GM18867 (cell line): ENCODE measurements at regions not wholly inside any gene's neighbourhood (a gene's known extent, or its start where the extent isn't known, plus 50 kb on each side); places are given as distances from the start of the nearest gene placed in this dataset.
A peak's percentile ranks its signal among the peaks of the same experiment; 100 is the strongest.
"Not testable (repeated sequence)": the region's sequence is repeated elsewhere in the genome, so short reads cannot be mapped to it uniquely, and the experiment has no call there.

ENCODE experiments used
- ATAC-seq: cut with Tn5 transposase; IDR thresholded peaks from one replicate; pipeline ENCODE4 v1.9.1; 2021; ENCODE audit warnings: mild to moderate bottlenecking, moderate library complexity; ENCODE audit not compliant: unreplicated experiment

DNA sequence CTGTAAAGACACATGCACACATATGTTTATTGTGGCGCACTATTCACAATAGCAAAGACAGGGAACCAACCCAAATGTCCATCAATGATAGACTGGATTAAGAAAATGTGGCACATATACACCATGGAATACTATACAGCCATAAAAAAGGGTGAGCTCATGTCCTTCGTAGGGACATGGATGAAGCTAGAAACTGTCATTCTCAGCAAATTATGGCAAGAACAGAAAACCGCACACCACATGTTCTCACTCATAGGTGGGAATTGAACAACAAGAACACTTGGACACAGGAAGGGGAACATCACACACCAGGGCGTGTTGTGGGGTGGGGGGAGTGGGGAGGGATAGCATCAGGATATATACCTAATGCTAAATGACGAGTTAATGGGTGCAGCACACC lies 304.9 kb upstream of the NRSN1 start:
- ATAC-seq, result not testable (repeated sequence)

DNA sequence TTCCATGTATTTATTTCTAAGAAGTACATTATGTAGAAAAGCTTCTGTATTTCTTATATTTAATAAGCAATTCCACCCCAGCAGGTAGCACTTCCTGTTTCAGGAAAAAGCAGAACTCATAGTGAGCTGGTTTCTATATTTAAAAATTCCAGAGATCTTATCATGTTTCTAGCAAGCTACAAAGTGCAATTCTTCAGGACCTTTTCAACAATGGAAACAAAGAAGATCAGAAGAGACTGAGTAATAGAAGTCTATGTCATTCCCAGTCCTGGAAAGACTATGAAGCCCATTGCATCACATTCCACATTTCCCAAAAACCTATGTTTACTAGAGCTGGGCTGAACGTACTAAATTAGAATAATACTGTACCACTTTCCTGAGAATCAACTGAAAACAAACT lies 302.6 kb upstream of the NRSN1 start:
- ATAC-seq, result no peak

DNA sequence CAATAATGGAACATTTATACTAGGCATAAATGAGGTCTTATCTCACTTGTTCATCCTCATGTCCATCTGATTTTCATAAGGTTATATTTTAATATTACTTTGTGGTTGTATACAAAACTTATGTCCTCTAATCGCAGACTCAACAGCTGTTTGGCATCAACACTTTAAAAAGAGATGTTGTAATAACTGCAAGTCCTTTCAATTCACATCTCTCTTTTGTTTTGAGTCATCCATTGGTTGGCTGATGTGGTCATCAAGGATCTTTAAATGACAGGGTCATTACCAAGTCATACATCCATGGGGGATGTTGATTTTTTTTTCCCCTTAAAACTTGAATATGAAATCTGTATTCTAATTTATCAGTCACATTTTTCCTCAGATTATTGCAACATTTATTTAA lies 299.4 kb upstream of the NRSN1 start:
- no peak for ATAC-seq

DNA sequence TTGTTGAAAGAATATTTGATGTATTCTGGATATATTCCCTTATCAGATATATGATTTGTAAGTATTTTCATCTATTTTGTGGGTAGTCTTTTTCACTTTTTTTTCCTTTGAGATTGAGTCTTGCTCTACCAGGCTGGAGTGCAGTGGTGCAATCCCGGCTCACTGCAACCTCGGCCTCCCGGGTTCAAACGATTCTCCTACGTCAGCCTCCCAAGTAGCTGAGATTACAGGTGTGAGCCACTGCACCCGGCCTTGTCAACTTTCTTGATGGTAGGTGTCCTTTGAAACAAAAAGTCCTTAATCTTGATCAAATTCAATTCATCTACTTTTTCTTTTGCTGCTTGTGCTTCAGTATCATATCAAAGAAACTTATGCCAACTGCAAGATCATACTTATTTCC lies 297.2 kb upstream of the NRSN1 start:
- ATAC-seq, result no peak

DNA sequence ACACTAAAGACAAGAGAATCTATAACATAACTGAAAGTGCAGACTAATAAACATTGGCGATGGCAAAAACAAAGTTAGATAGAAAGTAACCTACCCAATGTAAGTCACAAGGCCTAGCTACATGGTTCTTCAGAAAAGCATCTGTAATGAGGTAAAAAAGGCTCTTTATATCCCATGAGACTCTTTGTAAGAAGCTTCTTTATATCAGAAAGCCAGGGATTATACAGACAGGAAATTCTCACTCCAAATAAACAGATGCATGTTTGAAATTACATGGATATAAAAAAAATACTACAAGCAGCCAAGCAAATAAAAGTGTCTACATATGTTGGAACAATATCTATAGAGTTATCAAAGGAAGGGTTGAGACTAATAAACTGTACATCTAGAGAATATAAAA lies 284.9 kb upstream of the NRSN1 start:
- no peak for ATAC-seq

DNA sequence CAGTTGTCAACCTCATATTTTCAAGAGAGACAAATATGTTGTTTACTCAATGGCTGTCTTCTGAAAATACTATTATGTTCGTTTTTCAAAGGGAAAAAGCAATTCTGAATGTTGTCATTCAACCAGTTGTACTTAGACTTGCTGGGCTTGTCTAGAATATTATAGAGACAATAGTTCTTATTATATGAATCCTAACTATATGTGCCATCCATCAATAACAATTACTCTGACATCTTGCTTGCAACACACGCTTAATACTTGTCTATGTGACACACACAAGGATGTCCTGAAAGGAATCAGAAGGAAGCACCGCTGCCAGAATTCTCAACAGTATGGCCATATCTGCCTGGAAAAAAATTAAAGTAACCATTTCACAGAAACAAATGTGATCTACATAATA lies 283.3 kb upstream of the NRSN1 start:
- ATAC-seq, result no peak

DNA sequence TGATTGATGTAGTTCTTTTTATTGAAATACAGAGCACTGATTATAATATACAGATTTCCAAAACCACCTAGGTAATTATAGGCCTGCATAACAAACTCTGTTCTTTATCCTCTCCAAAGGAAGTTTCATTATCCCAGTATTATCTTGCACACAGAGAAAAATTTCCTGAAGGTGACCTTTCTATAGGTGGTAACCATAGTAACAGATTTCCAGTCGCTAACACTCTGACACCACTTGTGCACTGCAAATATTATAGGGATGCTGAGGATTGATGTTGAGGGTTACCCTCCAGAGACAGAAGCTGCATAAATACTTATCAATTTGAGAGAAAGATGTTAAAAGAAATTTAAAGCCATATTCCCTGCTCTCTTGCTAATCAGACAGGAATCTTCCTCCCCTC lies 274.5 kb upstream of the NRSN1 start:
- no peak for ATAC-seq

DNA sequence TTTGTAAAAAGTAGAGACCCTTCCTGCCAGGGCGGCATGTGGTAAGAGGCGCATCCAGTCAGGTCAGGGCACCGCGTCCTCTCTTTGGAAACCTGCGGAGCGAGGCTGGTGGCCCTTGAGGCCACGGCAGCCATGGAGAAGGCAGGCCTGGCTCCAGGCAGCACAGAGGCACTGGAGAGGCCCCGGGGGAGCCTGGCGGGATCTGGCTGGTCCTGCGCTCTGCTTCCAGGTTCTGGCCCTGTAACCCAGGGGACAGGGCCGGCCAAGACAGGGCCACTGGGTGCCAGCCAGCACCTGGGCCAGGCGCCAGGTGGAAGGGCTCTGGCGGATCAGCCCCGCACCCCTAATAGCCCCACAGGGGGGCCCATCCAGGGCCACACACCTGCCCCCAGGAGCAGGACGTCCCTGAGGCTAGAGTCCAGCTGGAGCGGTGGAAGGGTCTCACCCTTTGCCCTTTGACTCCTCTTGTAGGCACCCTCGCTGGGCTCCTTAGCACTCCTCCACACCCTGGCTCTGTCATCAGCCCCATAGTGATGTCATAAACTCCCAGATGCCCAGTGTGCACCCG lies 272.4 kb upstream of the NRSN1 start:
- ATAC-seq, result not testable (repeated sequence)

DNA sequence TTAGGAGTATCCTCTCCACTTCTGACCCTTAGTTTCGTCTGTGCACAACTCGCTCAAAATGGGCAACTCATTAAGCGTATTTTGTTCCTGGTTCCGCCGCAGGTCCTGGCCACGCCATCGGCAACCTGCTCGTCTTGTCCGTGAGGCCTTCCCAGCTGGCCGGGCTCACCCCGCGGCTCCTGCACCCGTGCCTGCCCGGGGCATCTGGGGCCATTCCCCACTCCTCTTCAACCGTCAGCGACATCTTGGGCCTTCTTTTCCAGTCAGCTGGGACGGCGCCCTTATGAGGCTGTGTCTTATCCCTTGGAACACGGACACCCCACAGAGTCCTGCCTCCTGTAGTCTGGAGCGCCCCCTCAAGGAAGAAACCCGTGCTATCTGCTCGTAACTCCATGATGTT lies 271.9 kb upstream of the NRSN1 start:
- ATAC-seq, result not testable (repeated sequence)

DNA sequence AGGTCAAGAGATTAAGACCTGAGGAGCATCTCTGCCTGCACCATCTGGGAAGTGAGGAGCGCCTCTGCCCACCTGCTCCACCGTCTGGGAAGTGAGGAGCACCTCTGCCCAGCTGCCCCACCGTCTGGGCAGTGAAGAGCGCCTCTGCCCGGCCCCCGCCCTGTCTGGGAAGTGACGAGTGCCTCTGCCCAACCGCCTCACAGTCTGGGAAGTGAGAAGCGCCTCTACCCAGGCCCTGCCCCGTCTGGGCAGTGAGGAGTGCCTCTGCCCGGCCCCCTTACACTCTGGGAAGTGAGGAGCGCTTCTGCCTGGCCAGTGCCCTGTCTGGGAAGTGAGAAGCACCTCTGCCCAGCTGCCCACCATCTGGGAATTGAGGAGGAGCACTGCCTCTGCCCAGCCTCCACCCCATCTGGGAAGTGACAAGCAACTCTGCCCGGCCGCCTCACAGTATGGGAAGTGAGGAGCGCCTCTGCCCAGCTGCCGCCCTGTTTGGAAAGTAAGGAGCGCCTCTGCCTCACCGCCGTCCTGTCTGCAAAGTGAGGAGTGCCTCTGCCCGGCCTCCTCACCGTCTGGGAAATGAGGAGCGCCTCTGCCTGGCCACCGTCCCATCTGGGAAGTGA lies 270.4 kb upstream of the NRSN1 start:
- ATAC-seq, result no peak

DNA sequence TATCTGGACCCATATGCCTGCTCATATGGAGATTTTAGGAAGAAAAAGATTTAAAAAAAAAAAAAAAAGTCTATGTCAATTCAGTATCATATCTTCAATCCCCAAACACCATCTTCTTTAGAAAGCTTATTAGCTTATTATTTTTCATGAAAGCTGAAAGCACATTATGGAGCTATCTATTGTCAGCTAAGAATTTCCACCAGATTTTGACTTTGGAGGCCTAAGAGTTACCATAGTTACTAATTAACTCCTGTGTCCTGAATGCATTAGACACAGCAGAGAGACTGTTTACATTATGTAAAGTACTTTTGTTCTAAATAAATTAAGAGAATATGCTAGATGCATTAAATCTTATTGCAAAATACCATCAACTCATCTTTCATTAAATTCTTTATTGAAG lies 255.5 kb upstream of the NRSN1 start:
- no peak for ATAC-seq

DNA sequence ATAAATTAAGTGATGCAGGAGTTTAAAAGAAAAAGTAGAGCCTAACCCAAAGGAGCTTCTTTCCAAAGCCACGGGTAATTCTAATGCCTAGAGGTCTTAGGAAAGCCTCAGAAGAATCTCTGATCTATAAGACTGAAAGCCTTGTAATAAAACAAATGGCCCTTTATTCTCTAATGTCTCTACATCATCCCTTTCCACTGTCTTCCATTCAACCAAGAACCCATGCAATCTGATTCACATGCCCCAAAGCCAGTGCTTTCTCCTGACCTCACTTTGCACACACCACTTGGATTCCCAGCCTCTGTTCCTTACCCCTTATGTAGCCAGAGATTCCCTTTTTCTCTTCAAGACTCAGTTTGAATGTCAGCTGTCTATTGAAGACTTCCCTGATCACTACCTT lies 252.9 kb upstream of the NRSN1 start:
- no peak for ATAC-seq

DNA sequence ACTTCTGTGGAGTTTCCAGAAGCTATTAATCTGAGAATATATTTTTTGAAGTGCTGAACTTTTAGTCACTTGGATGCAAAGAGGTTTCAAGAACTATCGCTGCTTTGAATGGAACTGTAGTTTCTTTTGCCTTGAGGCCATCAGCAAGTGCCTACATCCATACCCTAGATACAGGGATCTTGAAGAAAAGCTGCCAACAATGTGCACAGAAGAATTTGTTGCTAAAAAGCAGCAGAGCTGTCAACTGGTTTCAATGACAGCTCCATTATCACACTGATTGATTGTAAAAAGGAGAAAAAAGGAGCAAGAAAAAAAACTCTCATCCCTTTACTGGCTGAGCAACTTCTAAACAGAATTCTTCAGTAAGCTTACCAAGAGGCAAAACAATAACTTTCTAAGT lies 251.0 kb upstream of the NRSN1 start:
- no peak for ATAC-seq

DNA sequence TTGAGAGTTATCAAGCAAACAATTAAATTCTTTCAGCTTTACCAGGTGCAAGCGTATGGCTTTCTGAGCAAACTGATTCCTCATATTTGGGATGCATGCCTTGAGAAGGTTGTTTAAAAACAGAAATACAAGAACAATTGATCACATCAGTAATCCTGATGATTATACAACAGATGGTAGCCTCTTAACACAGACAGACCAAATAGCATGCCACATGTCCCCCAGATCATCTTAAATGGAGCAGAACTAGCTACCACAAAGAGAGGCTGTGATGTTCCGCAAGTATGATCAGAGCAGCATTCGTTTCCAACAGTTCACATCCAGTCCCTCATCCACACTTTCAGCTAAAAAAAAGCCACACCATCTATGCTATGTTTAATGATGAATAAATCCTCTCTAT lies 246.2 kb upstream of the NRSN1 start:
- no peak for ATAC-seq

DNA sequence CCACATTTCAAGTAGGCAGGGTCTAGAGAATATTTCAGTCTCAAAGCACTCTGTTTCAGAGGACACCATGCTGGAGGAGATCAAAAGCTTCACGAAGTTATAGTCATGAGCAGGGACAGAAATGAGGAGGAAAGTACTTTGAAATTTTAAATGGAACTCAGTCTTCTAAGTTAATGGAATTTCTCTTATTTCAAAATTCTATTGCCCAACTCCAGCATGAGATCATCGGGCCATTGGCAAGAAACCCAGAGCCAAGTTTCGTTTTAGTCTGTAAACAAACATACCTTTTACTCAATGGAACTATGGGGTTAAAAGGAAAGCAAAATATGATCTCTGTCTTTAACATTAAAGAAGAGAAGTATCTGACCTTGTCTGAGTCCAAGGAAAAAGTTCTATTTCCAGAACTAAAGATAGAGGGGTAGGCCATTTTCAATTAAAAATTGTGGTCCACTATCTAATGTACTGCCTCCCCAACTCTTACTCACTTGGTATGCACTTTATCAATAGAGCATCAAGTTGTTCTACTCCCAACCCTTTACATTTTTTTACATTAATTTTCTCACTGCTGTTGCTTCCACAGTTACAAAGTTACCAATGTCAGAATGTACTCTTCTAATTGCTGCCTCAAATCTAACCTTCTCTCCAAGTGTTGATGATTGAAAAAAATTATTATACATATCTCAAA lies 235.3 kb upstream of the NRSN1 start:
- ATAC-seq, result no peak

DNA sequence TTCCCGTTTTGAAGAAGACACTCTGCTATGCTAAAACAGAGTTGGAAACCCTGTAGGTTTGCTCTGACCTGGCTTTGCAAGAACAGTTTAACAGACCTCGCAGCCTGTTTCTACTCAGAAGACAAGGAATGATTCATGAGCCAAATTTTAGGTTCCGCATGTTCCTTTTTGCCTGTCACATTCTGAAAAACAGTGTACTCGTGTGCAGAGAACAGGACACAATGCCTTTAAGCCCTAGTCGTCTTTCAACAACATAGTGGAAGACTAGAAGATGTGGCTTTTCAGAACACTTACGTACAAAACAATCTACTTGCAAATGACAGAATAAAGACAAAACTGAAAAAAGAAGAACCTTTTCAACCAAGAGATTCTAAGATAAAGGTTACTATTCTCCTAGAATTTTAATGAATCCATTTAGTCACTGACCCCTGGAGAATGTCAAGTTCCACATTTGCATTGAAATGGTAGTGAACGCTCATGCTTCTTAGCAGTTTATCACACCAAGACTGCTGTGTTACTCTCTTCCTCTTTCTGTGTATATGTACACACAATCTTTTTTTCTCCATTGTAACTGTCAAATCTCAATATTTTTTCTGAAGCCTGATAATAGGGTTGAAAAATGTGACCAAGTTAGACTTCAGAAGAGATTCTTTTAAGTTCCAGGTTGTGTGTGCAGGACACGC lies 220.7 kb upstream of the NRSN1 start:
- ATAC-seq, result no peak

DNA sequence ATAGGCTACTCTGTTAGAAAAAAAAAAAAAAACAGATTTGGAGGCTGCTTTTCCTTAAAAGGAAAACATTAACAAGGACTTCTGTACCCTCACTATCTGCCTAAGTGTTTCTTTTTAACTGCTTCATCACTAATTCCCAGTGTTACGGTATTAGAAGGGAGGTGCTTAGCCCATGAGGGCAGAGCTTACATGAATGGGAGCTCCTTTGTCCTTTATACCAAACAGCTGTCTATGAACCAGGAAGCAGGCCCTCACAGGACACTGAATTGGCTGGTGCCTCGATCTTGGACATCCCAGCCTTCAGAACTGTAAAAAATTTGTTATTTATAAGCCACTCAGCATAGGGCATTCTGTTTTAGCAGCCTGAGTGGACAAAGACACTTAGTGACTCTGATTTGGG lies 215.6 kb upstream of the NRSN1 start:
- no peak for ATAC-seq

DNA sequence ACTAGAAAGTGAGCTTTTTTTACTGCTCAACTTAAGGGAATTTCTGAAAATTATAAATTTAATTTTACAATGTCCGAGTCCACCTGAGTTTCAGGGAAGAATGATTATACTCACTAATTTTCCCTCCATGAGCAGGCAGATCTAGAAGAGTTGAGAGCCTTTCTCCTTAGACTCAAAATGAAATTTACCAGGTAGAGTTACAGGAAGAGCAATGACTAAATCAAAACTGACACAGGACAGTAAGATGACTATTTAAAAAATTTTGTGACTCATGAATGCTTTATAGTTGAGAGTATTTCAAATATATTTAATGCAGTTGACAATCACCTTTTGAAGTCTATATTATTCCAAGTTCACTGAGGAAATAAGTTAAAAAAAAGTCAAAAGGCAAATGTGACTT lies 198.1 kb upstream of the NRSN1 start:
- ATAC-seq, result peak; percentile 58

DNA sequence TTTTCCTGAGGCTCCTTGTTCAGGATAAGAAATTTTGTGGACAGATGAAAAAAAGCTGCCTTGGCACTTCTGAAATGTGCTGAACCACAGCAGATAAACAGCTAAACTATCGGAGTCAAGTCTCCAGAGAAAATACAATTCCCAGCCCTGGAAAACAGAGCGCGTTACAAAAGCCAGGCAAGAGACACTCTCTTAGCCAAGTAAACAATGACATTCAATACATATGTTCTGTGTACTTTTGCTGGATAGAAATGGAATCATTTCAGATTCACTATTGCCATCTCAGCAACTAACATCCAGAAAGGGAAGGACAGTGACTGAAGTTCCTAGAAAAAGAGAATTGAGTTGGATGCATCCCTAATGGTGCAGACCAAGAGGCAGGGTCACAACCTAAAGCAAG lies 196.8 kb upstream of the NRSN1 start:
- ATAC-seq, result no peak

DNA sequence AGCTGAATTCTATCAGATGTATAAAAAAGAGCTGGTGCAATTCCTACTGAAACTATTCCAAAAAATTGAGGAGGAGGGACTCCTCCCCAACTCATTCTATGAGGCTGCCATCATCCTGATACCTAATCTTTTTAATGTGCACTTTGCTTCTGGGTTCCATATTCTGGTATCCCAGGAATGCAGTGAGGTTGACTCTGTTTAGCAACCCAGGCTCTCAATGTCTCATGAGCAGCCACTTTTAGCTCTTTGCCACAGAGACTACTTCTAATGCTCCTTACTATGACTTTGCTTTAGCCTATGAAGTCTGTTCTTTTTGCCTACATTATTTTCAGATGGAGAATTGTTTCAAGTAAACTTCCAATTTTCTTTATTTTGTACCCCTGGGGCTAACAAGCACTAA lies 185.5 kb upstream of the NRSN1 start:
- no peak for ATAC-seq

DNA sequence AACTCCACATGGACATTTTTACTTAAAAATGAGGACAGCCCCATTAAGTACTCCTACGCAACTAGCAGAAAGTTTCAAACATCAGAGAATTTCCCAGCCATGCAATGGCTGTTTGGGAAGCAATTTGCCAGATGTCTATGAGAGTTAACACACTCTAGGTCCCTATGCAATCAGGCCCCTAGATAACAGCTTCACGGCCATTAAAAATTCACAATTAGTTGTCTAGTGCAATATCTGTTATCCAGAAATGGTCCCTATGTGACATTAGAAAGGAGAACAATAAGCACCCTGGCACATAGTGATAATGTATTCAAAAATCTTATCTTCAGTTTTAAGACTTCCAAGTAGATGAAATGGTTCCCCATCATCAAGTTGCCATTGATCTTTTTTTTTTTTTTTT lies 174.3 kb upstream of the NRSN1 start:
- ATAC-seq, result no peak

DNA sequence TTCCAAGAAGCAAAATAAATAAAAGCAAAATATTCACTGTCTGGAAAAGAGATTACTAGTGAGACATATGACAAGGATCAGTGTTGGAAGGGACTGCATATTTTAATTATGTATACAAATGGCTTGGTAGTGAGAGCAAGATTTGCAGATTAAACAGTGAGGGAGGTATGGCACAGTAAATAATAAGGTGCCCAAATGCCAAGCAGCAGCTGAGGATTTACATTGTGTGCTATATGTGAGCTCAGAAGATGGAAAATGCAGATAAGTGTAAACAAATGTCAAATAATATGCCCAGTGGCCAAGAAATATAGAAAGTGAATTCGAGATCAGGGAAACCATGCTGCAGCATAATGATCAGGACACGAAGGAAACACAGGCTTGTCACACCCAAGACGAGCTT lies 173.8 kb upstream of the NRSN1 start:
- ATAC-seq, result no peak
